ENCODE measurements at regions not wholly inside any gene's neighbourhood (a gene's known extent, or its start where the extent isn't known, plus 50 kb on each side); places are given as distances from the start of the nearest gene placed in this dataset.

DNA sequence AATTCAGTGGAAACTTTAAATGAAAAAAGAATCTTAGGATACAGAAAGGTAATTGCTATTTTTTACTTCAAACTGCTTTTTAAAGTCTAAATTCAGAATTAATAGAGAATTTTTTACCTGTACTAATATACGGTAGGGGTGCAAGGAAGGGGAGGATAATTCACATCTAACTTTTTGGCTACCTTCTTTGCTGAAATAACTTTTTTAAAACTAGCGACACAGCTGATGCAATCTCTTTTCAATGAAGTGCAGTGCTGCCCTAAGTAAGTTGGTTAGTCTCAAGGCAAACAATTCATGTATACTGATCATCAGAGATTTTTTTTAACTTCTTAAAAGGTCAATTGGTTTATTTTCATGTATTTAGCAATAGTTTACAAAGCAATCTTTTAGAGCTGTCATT, 119.8 kb downstream of the NEDD1 start:
- TF ChIP-seq, protein P1, sequence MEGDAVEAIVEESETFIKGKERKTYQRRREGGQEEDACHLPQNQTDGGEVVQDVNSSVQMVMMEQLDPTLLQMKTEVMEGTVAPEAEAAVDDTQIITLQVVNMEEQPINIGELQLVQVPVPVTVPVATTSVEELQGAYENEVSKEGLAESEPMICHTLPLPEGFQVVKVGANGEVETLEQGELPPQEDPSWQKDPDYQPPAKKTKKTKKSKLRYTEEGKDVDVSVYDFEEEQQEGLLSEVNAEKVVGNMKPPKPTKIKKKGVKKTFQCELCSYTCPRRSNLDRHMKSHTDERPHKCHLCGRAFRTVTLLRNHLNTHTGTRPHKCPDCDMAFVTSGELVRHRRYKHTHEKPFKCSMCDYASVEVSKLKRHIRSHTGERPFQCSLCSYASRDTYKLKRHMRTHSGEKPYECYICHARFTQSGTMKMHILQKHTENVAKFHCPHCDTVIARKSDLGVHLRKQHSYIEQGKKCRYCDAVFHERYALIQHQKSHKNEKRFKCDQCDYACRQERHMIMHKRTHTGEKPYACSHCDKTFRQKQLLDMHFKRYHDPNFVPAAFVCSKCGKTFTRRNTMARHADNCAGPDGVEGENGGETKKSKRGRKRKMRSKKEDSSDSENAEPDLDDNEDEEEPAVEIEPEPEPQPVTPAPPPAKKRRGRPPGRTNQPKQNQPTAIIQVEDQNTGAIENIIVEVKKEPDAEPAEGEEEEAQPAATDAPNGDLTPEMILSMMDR (IDR thresholded peaks at IDR 0.05), result no peak
- TF ChIP-seq POLR2AphosphoS5 (IDR thresholded peaks at IDR 0.05; ENCODE audit: low read depth, low read length), result no peak
- no peak for TF ChIP-seq REST (IDR thresholded peaks at IDR 0.05; ENCODE audit: insufficient read depth in 1 of 2, low read depth in 2 of 2, low read length in 1 of 2)
- no peak for TF ChIP-seq TCF7L2 (IDR thresholded peaks at IDR 0.05; ENCODE audit: low read depth, low read length)

Measured in Panc1 (cell line).